Gastroesophageal sphincter (tissue), 3 donors: ENCODE measurements at regions not wholly inside any gene's neighbourhood (a gene's known extent, or its start where the extent isn't known, plus 50 kb on each side); places are given as distances from the start of the nearest gene placed in this dataset.

ENCODE experiments used
- EP300 ChIP-seq: sonication (generic); formaldehyde crosslinking; IDR thresholded peaks from one replicate; pipeline ENCODE4 v1.6.1; 2017; ENCODE audit warnings: antibody characterized with exemption, mild to moderate bottlenecking
- POLR2A ChIP-seq, 2 donors: fragments of 450-650 bp; IDR thresholded peaks; one replicate each; pipeline ENCODE4 v1.6.1; 2017; ENCODE audit warnings: antibody characterized with exemption in 2 of 2, mild to moderate bottlenecking in 2 of 2, moderate library complexity in 1 of 2
- TF ChIP-seq, protein P1 (sequence below), 4 experiments: fragments of 200-600 bp in 2 of 4; fragments of 450-650 bp in 2 of 4; sonication (generic) in 1 of 4; IDR thresholded peaks; one replicate each; pipeline ENCODE4 v1.5.1; 2017 to 2019; ENCODE audit warnings: antibody characterized with exemption in 4 of 4, mild to moderate bottlenecking in 2 of 4, moderate library complexity in 2 of 4

DNA sequence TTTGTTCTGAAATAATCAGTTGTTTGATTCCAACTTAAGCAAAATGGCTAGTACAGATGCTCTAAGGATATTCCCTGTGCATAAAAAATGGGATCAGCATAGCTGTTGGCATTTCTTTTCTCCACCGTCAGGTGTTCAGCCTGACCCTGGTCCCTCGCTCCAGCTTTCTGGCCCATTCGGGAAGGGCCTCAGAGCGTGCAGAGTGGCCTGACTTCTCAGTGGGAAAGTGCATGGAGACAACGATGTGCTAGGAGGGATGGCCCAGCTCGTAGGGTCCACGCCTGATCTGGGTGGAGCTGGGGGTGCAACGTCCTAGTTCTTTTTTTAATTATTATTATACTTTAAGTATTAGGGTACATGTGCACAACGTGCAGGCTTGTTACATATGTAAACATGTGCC lies 319.1 kb upstream of the IRX4 start:
- TF ChIP-seq, protein P1, sequence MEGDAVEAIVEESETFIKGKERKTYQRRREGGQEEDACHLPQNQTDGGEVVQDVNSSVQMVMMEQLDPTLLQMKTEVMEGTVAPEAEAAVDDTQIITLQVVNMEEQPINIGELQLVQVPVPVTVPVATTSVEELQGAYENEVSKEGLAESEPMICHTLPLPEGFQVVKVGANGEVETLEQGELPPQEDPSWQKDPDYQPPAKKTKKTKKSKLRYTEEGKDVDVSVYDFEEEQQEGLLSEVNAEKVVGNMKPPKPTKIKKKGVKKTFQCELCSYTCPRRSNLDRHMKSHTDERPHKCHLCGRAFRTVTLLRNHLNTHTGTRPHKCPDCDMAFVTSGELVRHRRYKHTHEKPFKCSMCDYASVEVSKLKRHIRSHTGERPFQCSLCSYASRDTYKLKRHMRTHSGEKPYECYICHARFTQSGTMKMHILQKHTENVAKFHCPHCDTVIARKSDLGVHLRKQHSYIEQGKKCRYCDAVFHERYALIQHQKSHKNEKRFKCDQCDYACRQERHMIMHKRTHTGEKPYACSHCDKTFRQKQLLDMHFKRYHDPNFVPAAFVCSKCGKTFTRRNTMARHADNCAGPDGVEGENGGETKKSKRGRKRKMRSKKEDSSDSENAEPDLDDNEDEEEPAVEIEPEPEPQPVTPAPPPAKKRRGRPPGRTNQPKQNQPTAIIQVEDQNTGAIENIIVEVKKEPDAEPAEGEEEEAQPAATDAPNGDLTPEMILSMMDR (IDR thresholded peaks at IDR 0.05) = no peak
- TF ChIP-seq EP300 = no peak
- TF ChIP-seq POLR2A (IDR thresholded peaks at IDR 0.05) = no peak
